BE2C (cell line): ENCODE measurements at regions not wholly inside any gene's neighbourhood (a gene's known extent, or its start where the extent isn't known, plus 50 kb on each side); places are given as distances from the start of the nearest gene placed in this dataset.

Experiments used
- DNase-seq: peaks from one replicate; pipeline ENCODE4 v3.0.0-alpha.2; 2020
- H3K27me3 ChIP-seq: fragments of 250-450 bp; sonication (Bioruptor Pico); 2 replicates; pipeline ENCODE4 v1.5.1; 2020; ENCODE audit warnings: mild to moderate bottlenecking
- H3K36me3 ChIP-seq: fragments of 250-450 bp; sonication (Bioruptor Pico); 2 replicates; pipeline ENCODE4 v1.5.1; 2020; ENCODE audit warnings: mild to moderate bottlenecking
- H3K4me1 ChIP-seq: fragments of 250-450 bp; sonication (Bioruptor Pico); 2 replicates; pipeline ENCODE4 v1.5.1; 2020
- H3K4me3 ChIP-seq: 2 replicates; pipeline ENCODE4 v1.5.1; 2011; ENCODE audit warnings: low read depth, low read length
- H3K9me3 ChIP-seq: fragments of 250-450 bp; sonication (Bioruptor Pico); 2 replicates; pipeline ENCODE4 v1.5.1; 2020
- CTCF ChIP-seq: IDR thresholded peaks from 2 replicates; pipeline ENCODE4 v1.5.1; 2012; ENCODE audit warnings: mild to moderate bottlenecking, low read depth, low read length

GRCh38 chr10:120650705-120651399 is 193.8 kb downstream of the PLPP4 start:
- TF ChIP-seq CTCF: no peak
- Histone ChIP-seq H3K27me3 (no peaks in the 10 kb centered on the region), H3K9me3 (no peaks in the 10 kb centered on the region), H3K4me3 (no peak overlapping the region), H3K36me3 (no peaks in the 10 kb centered on the region), H3K4me1 (peaks cover 4% of the 10 kb centered on the region; the same call in 1 of the 2 replicates)
- DNase-seq: no peak

DNA sequence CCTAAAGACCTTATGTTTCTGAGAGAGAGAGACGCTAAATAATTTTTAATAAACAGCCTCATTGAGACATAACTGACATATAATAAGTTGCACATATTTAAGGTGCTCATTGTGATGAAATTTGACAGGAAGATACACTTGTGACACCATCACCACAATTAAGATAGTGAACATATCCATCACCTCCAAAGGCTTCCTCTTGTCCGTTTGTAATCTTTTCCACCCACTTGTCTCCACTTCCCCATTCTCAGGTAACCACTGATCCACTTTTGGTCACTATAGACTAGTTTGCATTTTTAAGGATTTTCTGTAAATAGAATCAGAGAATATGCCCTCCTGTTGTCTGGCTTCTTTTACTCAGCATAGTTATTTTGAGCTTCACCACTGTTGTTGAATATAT is 195.1 kb upstream of the WDR11 start:
- TF ChIP-seq CTCF: no peak
- no peak for DNase-seq
- Histone ChIP-seq H3K36me3 (no peaks in the 10 kb centered on the region), H3K4me3 (no peak overlapping the region), H3K4me1 (no peaks in the 10 kb centered on the region), H3K27me3 (no peaks in the 10 kb centered on the region), H3K9me3 (no peaks in the 10 kb centered on the region)

GRCh38 chr10:120657371-120657770 is 193.8 kb upstream of the WDR11 start:
- no peak for DNase-seq
- H3K36me3 ChIP-seq: no peaks in the 10 kb centered on the region
- H3K9me3 ChIP-seq: no peaks in the 10 kb centered on the region
- H3K27me3 ChIP-seq: 0 out of 2 replicates have a peak, but pooled peaks cover 3% of the 10 kb centered on the region
- TF ChIP-seq CTCF: no peak
- H3K4me3 ChIP-seq: no peak overlapping the region
- no peaks in the 10 kb centered on the region for H3K4me1 ChIP-seq

DNA sequence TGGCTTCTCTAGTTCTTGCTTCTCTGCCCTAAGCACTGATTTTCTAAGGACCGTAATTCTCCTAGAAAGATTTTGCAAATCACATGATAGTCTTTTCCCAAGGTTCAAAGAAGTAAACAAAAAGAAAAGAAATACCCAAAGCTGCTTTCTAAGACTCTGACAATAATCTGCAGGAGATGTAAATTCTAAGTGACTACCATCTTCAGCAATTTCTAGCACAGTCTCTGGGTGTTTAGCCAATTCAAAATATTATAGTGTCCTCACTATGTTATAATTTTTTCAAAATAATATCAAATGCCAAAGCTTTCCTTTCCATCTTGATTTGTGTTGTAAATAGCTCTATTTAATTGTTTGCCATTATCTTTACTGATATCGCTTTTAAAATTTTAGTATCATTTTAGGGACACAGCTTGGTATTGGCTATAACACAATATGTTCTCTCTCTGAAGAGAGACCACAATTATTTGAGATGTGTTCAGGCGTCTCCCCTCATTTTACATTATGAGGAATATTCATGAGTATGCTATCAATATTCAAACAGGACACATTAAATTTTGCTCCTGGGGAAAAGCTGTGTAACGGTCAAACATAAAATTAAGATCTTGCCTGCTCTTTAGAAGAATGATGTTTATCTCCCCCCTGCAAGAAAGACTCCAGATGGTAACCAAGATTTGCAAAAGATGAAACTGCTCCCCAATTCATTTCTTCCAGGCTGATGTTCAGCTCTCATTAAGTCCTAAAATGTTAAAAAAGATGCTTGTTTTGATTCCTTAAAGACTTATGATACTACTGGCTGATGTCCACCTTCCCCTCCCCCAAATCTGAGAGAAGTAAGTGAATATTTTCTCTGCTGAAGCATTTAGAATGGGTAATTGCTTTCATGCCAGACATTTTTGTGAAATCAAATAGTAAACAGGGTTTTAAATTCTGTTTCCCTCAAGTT is 191.9 kb upstream of the WDR11 start:
- Histone ChIP-seq H3K9me3 (no peaks in the 10 kb centered on the region), H3K36me3 (no peaks in the 10 kb centered on the region), H3K27me3 (0 out of 2 replicates have a peak, but pooled peaks cover 3% of the 10 kb centered on the region), H3K4me3 (no peak overlapping the region), H3K4me1 (no peaks in the 10 kb centered on the region)
- no peak for TF ChIP-seq CTCF
- DNase-seq: no peak

DNA sequence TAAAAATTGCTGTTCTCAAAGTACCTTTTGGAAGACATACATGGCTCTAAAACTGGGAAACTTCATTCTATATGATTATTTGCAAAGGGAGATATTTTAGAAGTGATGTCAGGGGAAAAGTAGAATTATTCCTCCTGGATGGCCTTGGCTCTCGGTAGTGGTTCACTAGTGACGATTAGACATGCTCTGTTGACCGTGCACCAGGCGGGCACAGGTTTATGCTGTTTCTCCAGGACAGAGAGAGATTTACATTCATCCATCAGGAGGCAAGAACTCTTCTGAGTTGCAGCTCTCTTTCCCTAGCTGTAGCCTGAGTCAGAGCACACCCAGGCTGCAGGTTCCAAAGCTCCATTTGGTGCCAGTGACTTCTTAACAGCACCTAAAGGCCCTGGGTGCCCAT is 184.9 kb upstream of the WDR11 start:
- TF ChIP-seq CTCF: no peak
- H3K4me1 ChIP-seq: no peaks in the 10 kb centered on the region

More for the DNA sequence above, 184.9 kb upstream of the WDR11 start:
- Histone ChIP-seq H3K4me3 (no peak overlapping the region), H3K27me3 (0 out of 2 replicates have a peak, but pooled peaks cover 3% of the 10 kb centered on the region), H3K36me3 (no peaks in the 10 kb centered on the region), H3K9me3 (no peaks in the 10 kb centered on the region)
- DNase-seq: no peak
